ENCODE measurements at regions not wholly inside any gene's neighbourhood (a gene's known extent, or its start where the extent isn't known, plus 50 kb on each side); places are given as distances from the start of the nearest gene placed in this dataset.

GRCh38 chr17:15036238-15036637 lies 228.9 kb downstream of the PMP22 start:
- no peak for DNase-seq

- no peak for DNase-seq
These were observed 233.2 kb downstream of the PMP22 start for GRCh38 chr17:15031975-15032374.

GRCh38 chr17:15029469-15029868 lies 235.7 kb downstream of the PMP22 start:
- DNase-seq: no peak

- no peak for DNase-seq
These were observed 237.3 kb downstream of the PMP22 start for GRCh38 chr17:15027853-15028252.

- DNase-seq: no peak
These were observed 239.0 kb downstream of the PMP22 start for GRCh38 chr17:15026088-15026487.

GRCh38 chr17:15023589-15024336 lies 241.4 kb downstream of the PMP22 start:
- DNase-seq: no peak

GRCh38 chr17:15019158-15019557 lies 246.0 kb downstream of the PMP22 start:
- no peak for DNase-seq

GRCh38 chr17:15012351-15012980 lies 252.7 kb downstream of the PMP22 start:
- DNase-seq: no peak

- DNase-seq: no peak
These were observed 256.0 kb downstream of the PMP22 start for GRCh38 chr17:15009087-15009486.

- DNase-seq: no peak
These were observed 258.0 kb downstream of the PMP22 start for GRCh38 chr17:15007147-15007553.

GRCh38 chr17:15006421-15007128 lies 258.6 kb downstream of the PMP22 start:
- DNase-seq: no peak

GRCh38 chr17:15000661-15001060 lies 264.5 kb downstream of the PMP22 start:
- no peak for DNase-seq

- no peak for DNase-seq
These were observed 267.8 kb downstream of the PMP22 start for GRCh38 chr17:14997290-14997689.

GRCh38 chr17:14986127-14986526 lies 279.0 kb downstream of the PMP22 start:
- no peak for DNase-seq

GRCh38 chr17:14972844-14973243 lies 292.3 kb downstream of the PMP22 start:
- DNase-seq: no peak

GRCh38 chr17:14971054-14971453 lies 294.1 kb downstream of the PMP22 start:
- DNase-seq: no peak

GRCh38 chr17:14959106-14959648 lies 305.9 kb downstream of the PMP22 start:
- DNase-seq: no peak

- DNase-seq: no peak
These were observed 311.7 kb downstream of the PMP22 start for GRCh38 chr17:14953405-14953804.

GRCh38 chr17:14950686-14951085 lies 314.4 kb downstream of the PMP22 start:
- no peak for DNase-seq

GRCh38 chr17:14950216-14950615 lies 314.9 kb downstream of the PMP22 start:
- DNase-seq: no peak

GRCh38 chr17:14947671-14948070 lies 317.5 kb downstream of the PMP22 start:
- no peak for DNase-seq

GRCh38 chr17:14946481-14946880 lies 318.6 kb downstream of the PMP22 start:
- no peak for DNase-seq

- no peak for DNase-seq
These were observed 322.5 kb downstream of the PMP22 start for GRCh38 chr17:14942526-14943190.

Data from CD4-positive, alpha-beta T cell treated with Interferon gamma for 1 hour (primary cell).